Ovary (tissue), 7 donors: ENCODE measurements at regions not wholly inside any gene's neighbourhood (a gene's known extent, or its start where the extent isn't known, plus 50 kb on each side); places are given as distances from the start of the nearest gene placed in this dataset.

Experiments
- DNase-seq, 5 donors: peaks; one replicate each; pipeline ENCODE4 v3.0.0-alpha.2; 2019 to 2020
- H3K27ac ChIP-seq, 2 donors: fragments of 200-600 bp; one replicate each; pipeline versions ENCODE4 v1.5.1 to v1.8.0; 2019 to 2022
- H3K27me3 ChIP-seq: fragments of 200-600 bp; one replicate; pipeline ENCODE4 v1.8.0; 2022
- H3K36me3 ChIP-seq: fragments of 200-600 bp; sonication (generic); one replicate; pipeline ENCODE4 v1.5.1; 2019
- H3K4me1 ChIP-seq: one replicate; pipeline ENCODE4 v1.8.1; 2013; ENCODE audit warnings: mild to moderate bottlenecking, moderate library complexity; ENCODE audit not compliant: insufficient read depth
- H3K4me3 ChIP-seq: fragments of 200-600 bp; sonication (generic); one replicate; pipeline ENCODE4 v1.5.1; 2017
- H3K9me3 ChIP-seq, 2 donors: fragments of 200-600 bp in 1 of 2; sonication (generic) in 1 of 2; one replicate each; pipeline versions ENCODE4 v1.5.1 to v1.8.1; 2013 to 2019; ENCODE audit warnings: mild to moderate bottlenecking in 1 of 2, moderate library complexity in 1 of 2
- EP300 ChIP-seq: sonication (generic); formaldehyde crosslinking; IDR thresholded peaks from one replicate; pipeline ENCODE4 v1.6.1; 2017; ENCODE audit warnings: antibody characterized with exemption
- POLR2A ChIP-seq: fragments of 450-650 bp; IDR thresholded peaks from one replicate; pipeline ENCODE4 v1.6.1; 2017; ENCODE audit warnings: antibody characterized with exemption, mild to moderate bottlenecking, moderate library complexity
- WGBS, 3 donors: extraction: QIAGEN DNeasy Blood & Tissue Kit in 1 of 3; methylation state at CpG; one replicate each; pipeline versions ENCODE4 v1.1.5 to v1.1.7; 2013 to 2017; 5-methylcytosine and 5-hydroxymethylcytosine counted together
- intact Hi-C, 4 donors: fragments of 100-400 bp; cut with DNase I; formaldehyde crosslinking; loops; one replicate each; pipeline versions ENCODE4 v1.11.0 to v1.15.1; 2022 to 2023
- TF ChIP-seq, protein P1 (sequence below), 3 donors: fragments of 450-650 bp in 2 of 3; fragments of 200-600 bp in 1 of 3; IDR thresholded peaks; one replicate each; pipeline versions ENCODE4 v1.5.1 to v1.8.0; 2016 to 2022; ENCODE audit warnings: antibody characterized with exemption in 3 of 3, mild to moderate bottlenecking in 1 of 3
- donor health status: DM: no; HTN: no; CAD: no; lungs with moderate emphysema.
- donor health status: DM: no; HTN: no; CAD: no.
- donor health status: Bipolar disorder and iron deficiency.
- donor health status: DM: no; HTN: no; CAD: no.
- donor health status: DM: yes; HTN: yes; CAD: no.

DNA sequence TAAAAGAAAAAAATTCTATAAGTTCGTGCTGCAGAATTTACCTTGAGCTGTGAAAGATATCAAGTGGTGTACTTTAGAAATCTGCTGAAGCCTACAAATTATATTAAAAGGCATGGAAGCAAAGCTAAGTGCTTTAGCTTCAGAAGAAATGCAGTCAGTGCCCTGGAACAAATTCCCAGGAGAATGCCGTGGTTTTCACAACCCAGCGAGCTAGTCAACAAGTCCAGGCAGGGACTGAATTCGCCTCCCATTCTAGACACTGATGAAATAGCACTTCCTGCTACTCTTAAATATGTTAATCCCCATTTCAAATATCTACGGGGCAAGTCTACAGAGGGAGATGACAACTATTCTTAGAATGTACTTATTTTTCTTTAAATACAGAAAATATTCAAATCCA lies 326.4 kb upstream of the IGF1R start:
- 56 to 62% (median 60%) methylated on average over 5 of the region's 5 CpGs for WGBS, 3 donors
- no peak for DNase-seq
- H3K36me3 ChIP-seq = no peaks in the 10 kb centered on the region
- no peak overlapping the region for H3K4me3 ChIP-seq
- no peaks in the 10 kb centered on the region for H3K4me1 ChIP-seq
- intact Hi-C loops = no loop called here
- no peak overlapping the region for H3K27ac ChIP-seq
- TF ChIP-seq, protein P1, sequence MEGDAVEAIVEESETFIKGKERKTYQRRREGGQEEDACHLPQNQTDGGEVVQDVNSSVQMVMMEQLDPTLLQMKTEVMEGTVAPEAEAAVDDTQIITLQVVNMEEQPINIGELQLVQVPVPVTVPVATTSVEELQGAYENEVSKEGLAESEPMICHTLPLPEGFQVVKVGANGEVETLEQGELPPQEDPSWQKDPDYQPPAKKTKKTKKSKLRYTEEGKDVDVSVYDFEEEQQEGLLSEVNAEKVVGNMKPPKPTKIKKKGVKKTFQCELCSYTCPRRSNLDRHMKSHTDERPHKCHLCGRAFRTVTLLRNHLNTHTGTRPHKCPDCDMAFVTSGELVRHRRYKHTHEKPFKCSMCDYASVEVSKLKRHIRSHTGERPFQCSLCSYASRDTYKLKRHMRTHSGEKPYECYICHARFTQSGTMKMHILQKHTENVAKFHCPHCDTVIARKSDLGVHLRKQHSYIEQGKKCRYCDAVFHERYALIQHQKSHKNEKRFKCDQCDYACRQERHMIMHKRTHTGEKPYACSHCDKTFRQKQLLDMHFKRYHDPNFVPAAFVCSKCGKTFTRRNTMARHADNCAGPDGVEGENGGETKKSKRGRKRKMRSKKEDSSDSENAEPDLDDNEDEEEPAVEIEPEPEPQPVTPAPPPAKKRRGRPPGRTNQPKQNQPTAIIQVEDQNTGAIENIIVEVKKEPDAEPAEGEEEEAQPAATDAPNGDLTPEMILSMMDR (IDR thresholded peaks at IDR 0.05) = no peak
- TF ChIP-seq EP300 (no peak), POLR2A (no peak)
- no peaks in the 10 kb centered on the region for H3K27me3 ChIP-seq
- H3K9me3 ChIP-seq = no peaks in the 10 kb centered on the region

DNA sequence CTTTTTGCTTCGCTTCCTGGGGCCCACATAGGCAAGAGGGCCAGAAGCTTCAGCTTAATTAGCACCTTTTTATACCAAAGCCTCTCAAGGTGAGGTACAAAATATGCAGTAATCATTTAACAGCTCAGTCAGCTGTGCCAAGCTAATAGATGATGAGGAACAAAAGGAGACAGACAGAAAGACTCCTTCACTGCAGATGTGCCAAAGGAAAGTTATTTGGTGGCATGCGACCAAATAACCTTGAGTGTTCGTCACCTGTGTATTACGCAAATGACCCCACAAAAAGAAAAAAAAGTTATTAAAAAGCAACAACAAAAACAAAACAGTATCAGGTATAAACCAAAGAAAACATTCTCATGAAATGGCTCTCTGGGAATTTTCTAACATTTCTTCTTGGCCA lies 325.8 kb upstream of the IGF1R start:
- DNase-seq = no peak
- no peak for TF ChIP-seq EP300
- TF ChIP-seq, protein P1 (IDR thresholded peaks at IDR 0.05) = no peak
- no peak for TF ChIP-seq POLR2A
- 46 to 69% (median 51%) methylated on average over 4 of the region's 4 CpGs for WGBS, 3 donors
- Histone ChIP-seq H3K4me1 (no peaks in the 10 kb centered on the region), H3K9me3 (no peaks in the 10 kb centered on the region), H3K36me3 (no peaks in the 10 kb centered on the region), H3K27me3 (no peaks in the 10 kb centered on the region), H3K27ac (no peak overlapping the region), H3K4me3 (no peak overlapping the region)
- intact Hi-C loops = no loop called here

GRCh38 chr15:98324341-98324970 lies 323.9 kb upstream of the IGF1R start:
- DNase-seq = no peak
- intact Hi-C loops = no loop called here
- H3K27ac ChIP-seq = no peak overlapping the region
- H3K9me3 ChIP-seq = no peaks in the 10 kb centered on the region
- WGBS, 3 donors = 44 to 47% (median 46%) methylated on average over 2 of the region's 2 CpGs
- H3K27me3 ChIP-seq = no peaks in the 10 kb centered on the region
- no peak overlapping the region for H3K4me3 ChIP-seq
- H3K4me1 ChIP-seq = no peaks in the 10 kb centered on the region
- no peaks in the 10 kb centered on the region for H3K36me3 ChIP-seq
- TF ChIP-seq, protein P1 (IDR thresholded peaks at IDR 0.05) = no peak
- no peak for TF ChIP-seq EP300
- no peak for TF ChIP-seq POLR2A

GRCh38 chr15:98326804-98327203 lies 321.5 kb upstream of the IGF1R start:
- Histone ChIP-seq H3K27me3 (no peaks in the 10 kb centered on the region), H3K9me3 (no peaks in the 10 kb centered on the region), H3K36me3 (no peaks in the 10 kb centered on the region), H3K4me3 (no peak overlapping the region), H3K27ac (no peak overlapping the region), H3K4me1 (no peaks in the 10 kb centered on the region)
- intact Hi-C loops = no loop called here
- 52 to 67% (median 62%) methylated on average over 5 of the region's 5 CpGs for WGBS, 3 donors
- no peak for DNase-seq
- TF ChIP-seq, protein P1 (IDR thresholded peaks at IDR 0.05) = no peak
- TF ChIP-seq EP300 (no peak), POLR2A (no peak)
